HG02981 (cell line): ENCODE measurements at regions not wholly inside any gene's neighbourhood (a gene's known extent, or its start where the extent isn't known, plus 50 kb on each side); places are given as distances from the start of the nearest gene placed in this dataset.
"Not testable (repeated sequence)": the region's sequence is repeated elsewhere in the genome, so short reads cannot be mapped to it uniquely, and the experiment has no call there.

Experiments used
- ATAC-seq: cut with Tn5 transposase; IDR thresholded peaks from one replicate; pipeline ENCODE4 v1.9.1; 2021; ENCODE audit warnings: mild to moderate bottlenecking, moderate library complexity; ENCODE audit not compliant: unreplicated experiment

DNA sequence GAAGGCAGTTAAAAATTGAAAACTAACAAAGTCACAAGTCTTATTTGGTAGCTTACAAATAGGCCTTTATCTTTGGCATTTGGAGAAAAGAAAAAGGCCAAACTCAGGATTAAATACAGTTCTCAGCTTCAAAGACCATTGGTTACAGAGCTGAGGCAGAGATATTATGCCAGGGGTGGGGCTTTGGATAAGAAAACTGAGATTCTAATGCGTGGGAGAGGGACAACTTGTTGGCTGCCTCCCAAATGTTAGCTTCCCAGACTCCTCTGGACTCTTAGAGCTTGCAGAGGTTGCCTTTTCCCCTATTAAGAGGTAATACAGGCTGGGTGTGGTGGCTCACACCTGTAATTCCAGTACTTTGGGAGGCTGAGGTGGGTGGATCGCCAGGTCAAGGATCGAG is 231.8 kb downstream of the SQOR start:
- ATAC-seq, result no peak

DNA sequence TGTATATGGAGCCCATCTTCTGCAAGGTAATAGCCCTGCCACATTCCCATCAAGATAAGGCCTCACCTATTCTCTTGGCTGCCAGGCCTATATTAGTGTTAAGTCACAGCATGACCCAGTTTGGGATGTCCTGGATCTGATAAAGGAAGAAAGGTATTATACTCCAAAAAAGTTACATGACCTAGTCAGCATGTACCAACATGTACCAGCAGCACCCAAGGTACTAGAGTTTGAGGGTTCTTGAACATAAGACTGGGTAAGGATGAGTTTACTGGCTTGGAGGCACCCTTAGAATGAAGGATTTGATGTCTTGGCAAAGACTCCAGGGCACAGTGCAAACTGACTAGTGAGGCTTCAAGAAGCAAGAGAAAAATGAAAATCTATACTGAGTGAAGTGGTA is 232.5 kb downstream of the SQOR start:
- no peak for ATAC-seq

DNA sequence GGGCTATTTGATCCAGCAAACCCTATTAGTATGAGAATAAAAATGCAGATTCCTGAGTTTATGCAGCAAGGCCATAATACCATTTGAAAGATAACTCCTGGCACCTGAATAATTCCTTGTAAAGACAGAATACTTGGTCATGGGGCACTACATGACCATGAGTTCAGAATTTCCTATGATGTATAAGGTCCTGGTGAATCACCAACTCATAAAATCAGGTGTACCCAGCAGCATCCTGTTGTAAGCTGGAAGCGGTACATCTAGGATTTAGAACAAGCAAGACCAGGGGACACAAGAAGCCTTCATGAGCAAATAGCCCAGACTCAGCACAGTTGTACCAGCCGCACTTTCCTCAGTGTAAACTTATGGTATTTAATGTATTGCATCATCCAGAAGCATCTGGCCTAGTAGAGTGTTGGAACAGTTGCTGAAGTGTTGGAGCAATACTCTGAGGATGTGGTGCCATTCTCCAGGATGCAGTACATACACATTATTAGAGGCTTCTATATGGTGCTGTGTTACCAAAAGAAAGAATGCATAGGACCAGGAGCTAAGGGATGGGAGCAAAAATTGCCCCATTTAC is 233.4 kb downstream of the SQOR start:
- ATAC-seq, result no peak

DNA sequence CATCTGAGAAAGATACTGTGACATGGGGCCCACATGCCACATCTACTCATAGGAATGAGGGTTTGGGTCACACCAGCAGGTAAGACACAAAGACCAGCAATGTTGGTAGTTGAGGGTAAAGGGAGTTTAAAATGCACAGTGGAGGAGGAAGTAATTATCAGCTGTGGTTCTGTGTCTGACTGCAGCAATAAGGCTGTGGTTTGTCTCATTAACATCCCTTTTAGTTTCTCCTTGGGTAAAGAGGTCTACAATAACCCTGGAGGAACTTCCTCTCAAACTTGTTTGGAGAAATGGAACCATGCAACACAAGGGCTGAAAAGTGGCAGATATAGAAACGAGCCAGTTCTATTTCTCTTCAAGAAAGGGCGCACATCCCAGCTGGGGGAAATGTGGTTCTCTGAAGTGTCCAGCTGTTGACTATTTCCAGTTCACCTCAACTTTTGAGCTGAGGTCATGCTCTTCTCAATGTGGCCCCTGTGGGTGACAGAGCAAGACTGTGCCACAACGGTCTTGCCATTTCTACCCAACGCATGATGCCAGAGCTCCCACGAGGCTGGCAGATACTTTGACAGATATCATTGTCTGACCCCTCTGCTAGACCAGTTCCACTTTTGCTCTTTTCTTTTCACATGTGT is 234.3 kb downstream of the SQOR start:
- no peak for ATAC-seq

DNA sequence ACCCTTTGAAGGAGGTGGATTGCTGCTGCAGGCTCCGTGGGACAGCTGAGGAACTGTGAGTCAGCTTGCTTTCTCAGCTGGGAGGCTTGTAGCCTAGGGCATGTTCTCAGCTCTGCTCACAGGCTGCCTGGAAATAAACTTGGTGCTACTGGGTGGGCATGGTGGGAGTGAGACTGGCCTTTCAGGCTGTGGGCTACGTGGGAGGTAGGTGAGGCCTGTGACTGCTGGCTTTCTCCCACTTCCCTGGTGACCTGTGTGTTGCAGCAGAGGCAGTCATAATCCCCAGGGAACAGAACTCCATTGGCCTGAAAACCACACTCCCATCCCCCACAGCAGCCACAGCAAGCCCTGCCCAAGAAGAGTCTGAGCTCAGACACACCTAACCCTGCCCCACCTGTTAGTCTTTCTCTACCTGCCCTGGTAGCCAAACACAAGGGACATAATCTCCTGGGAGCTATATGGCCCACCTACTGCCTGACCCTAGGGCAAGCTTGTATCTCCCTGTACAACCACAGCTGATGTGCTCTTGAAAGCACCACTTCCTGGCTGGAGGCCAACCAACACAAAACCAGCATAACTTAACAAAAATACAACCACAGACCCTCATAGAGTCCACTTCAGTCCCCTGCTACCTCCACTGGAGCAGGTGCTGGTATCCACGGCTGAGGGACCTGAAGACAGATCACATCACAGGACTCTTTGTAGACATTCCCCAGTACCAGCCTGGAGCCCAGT is 236.5 kb downstream of the SQOR start:
- ATAC-seq, result no peak

DNA sequence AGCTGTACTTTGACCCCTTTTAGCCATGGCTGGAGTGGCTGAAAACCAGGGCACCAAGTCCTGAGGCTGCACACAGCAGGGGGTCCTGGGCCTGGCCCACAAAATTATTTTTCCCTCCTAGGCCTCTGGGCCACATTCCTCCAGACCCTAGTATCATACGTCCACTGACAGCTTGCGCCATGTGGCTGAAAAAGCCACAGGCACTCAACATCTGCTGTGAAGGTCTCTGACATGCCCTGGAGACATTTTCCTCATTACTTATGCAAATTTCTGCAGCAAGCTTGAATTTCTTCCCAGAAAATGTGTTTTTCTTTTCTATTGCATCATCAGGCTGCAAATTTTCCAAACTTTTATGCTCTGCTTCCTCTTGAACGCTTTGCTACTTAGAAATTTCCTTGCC is 239.0 kb downstream of the SQOR start:
- ATAC-seq, result no peak

DNA sequence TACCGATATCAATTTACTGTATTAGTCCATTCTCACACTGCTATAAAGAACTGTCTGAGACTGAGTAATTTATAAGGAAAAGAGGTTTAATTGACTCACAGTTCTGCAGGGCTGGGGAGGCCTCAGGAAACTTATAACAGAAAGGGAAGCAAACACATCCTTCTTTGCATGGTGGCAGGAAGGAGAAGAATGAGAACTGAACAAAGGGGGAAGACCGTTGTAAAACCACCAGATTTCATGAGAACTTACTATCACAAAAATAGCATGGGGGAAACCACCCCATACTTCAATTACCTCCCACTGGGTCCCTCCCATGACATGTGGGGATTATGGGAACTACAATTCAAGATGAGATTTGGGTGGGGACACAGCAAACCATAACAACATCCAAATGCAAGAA is 239.7 kb downstream of the SQOR start:
- ATAC-seq, result not testable (repeated sequence)

DNA sequence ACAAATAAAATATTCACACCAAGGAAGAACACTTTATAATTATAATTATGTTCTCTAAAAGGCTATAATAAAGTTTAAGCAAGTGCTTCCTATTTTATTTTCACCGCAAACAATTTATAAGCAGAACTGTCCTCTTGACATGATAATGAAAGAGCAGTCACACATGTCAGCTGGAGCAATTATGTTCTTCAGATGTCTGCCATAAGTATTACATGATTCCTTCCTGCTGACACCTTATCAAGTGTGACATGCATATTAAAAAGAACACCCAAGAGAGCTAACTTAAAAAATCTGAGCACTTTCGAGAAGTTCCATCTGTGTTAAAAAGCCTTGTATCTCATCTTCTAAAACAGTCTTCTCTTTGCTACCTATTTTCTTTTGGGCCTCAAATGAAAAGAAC is 249.5 kb downstream of the SQOR start:
- no peak for ATAC-seq

DNA sequence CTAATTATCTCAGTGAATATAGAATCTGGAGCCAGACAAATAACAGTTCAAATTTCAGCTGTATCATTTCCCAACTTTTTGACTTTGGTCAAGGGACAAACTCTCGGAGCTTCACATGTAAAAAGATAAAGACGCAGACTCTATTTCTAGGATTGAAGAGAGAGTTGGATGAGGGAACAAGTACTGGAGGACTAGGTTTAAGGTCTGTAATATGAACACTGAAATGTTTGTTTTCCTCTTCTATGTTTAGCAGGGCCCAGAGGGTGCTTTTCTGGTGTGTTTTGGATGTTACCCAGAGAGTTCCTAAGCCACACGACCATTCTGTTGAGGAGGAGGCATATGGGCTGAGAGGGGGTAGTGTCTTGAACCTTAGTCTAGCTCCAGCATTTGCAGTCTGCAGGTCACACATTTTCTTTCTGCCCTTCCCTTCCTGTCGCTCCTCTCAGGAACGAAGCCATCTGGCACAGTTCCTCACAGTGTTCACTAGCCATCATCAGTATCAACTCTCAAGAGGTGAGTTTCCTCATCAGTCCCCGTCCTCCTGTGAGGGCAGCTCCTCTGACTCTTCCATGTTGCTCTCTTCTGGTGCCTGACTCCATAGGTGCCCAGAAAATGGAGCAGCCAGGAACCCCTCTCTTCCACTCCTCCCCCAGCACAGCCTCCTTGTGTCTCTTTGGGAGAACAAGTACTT is 250.1 kb downstream of the SQOR start:
- no peak for ATAC-seq

DNA sequence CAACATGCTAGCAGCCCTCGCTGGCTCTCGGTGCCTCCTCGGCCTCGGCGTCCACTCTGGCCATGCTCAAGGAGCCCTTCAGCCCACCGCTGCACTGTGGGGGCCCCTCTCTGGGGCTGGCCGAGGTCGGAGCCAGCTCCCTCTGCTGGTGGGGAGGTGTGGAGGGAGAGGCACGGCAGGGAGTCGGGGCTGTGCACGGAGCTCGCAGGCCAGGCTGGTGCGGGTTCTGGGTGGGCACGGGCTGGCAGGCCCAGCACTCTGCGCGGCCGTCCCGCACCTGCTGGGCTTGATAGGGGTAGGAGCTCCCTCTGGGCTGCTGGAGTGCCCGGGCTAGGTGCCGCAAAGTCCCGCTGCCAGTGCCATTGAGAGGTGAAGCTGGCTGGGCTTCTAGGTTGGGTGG is 251.0 kb downstream of the SQOR start:
- ATAC-seq, result no peak

DNA sequence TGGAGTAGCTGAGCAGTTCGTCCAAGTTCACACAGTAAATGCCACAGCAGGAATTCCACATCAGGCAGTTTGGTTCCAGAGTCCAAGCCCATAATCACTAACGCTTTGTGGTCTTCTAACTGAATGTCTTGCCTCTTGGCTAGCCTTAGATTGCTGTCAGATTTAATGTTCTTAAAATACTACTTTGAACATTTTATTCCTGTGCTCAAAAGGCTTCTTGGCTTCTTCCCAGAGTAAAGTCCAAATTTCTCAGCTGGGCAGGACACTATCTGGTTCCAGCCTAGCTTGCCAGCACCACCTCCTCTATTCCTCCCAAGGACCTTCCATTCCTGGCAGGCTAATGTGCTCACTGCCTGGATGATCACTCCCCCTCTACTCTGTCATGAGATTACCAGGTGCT is 256.9 kb downstream of the SQOR start:
- no peak for ATAC-seq

DNA sequence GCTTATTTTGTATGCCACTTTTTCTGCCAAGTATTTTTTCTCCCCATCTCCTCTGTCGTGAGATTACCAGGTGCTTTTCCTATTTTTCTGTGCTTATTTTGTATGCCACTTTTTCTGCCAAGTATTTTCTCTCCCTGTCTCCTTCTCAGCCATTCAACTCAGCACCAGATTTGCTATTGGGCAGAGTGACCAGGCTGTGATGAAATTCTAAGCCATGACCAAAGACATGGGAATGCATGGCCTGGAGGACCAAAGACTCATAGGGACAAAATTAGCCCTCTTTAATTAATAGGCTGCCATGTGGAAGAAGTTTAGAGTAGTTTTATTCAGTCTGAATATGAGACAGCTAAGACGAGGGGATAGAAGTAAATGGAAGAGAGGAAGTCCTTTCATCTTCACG is 257.4 kb downstream of the SQOR start:
- no peak for ATAC-seq

DNA sequence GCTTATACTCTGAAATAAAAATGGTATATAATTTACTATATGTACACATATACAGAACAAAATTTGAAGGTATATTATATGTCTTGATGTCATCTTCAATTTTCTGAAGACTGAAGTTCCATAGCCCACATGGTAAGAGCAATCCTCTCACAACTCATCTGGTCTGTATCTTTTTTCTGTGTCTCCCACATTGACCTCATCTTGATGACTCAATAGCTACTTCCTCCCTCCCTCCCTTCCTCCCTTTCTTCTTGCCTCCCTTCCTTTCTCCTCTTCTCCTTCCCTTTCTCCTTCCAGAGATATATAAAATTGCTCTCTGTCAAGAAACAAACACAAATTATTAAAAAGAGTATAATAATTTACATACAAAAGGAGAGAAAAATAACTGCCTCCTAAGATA is 268.5 kb downstream of the SQOR start:
- no peak for ATAC-seq

DNA sequence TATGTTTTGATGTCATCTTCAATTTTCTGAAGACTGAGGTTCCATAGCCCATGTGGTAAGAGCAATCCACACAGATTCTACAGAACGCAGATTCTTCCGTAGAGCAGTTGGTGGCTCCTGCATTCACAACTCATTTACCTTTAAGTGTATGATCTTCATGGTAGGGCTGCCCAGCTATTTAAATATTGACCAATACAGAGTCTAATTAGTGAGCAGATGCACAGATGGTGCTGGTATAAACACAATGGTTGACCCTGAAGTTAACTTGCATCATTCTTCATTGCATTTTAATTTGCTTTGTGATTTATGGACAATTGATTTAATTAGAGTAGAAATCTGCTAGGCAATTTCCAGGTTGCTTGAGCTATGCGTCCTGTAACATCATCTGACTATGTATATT is 269.2 kb downstream of the SQOR start:
- no peak for ATAC-seq

DNA sequence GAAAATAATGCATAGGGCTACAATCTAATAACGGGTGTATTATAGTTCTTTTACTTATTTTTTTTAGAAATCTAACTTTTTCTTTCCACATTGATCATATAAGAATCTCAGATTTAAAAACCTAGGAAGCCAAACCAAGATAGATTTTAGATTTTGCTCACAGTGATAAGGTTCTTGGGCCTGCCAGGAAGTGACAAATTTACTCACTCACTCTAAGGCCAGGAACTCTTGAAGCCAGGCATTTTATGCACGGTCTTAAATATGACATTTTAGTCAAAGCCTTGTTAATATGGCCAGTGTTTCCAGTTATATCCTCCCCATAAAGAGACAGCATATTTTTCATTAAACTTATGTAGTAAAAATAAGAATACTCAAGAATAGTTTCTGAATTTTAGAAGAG is 271.4 kb downstream of the SQOR start:
- no peak for ATAC-seq

DNA sequence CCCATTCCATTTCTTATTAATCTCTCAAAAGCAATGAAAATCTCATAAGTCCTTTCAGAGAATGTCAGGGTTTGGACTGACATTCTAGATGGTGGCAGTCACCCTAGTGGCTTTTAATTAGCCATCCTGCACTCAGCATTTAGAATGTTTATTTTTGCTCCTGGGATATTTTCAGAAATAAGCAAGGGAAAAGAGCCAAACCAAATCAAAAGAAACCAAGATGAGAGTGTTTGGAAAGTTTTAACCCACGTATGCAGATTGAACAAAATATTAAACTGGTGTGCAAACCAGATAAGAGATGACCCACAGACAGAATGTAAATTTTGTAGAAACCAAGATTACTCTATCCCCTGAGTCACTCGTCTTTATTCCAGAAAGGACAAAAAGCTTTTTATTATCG is 275.8 kb downstream of the SQOR start:
- no peak for ATAC-seq

DNA sequence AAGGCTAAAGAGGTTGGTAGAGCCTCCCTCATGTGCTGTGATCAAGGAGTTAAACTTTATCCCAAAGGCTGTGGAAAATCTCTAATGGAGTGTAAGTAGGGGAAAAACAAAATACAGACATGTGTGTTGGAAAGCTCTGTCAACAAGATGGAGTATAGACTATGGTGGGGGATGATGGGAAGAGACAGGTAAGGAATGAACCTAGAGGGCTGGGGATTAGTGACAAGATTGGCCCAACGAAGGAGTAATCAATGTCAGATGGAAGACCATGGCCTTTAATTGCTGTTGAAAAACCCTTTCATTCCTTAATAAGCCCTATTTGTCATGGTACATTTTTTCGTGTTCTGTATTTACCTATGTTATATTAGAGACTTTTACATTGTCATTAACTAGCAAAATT is 278.6 kb downstream of the SQOR start:
- no peak for ATAC-seq

DNA sequence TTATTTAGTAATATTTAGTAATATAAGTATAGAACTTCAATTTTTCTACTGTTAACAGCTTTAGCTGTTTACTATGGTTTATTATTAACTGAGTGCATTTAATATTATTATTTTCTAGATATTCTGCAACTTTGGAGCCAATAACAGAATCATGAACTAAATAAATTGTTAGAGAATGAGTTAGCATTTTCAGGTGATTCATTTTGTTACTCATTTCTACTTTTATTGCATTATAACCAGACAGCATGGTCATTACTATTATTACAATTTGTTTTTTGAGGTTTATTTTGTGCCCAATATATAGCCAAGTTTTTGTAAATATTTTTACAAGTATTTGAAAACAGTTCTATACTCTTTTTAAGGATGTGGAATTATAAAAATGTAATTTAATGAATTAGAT is 279.6 kb downstream of the SQOR start:
- no peak for ATAC-seq

DNA sequence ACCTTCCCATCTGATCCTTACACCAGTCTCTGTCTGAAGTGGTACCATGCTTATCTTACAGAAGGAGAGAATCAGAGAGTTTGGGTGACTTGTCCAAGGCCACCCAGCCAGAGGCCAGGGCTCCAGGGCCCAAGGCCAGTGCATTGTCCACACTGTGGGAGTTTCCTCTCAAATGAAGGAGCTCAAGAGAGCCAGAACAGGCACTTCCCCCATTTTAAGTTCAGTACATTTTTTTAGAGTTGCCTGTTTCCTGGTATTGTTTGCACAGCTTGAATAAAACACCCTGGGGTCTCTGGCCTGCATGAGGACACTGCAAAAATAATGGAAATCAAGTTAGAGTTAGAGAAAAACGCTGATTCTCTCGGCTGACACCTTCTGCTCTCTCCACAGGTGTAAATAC is 284.0 kb downstream of the SQOR start:
- no peak for ATAC-seq

DNA sequence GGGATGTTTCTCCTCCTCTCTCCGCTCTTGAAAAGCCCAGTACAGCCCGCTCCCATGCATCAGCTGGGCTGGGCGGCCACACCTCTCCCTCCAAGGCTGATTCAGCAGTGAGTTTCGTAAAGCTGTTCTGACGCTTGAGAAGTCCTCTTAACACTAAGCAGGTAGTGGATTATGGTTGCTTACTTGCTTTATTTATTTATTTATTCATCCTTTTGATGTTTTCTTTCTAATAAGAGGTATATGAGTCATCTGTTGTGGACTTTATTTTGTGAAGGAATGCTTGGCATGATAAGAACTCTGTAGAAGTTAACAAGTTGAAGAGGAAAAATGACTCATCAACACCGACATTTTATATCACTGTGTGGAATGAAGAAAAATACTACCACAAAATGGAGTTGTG is 285.0 kb downstream of the SQOR start:
- no peak for ATAC-seq

DNA sequence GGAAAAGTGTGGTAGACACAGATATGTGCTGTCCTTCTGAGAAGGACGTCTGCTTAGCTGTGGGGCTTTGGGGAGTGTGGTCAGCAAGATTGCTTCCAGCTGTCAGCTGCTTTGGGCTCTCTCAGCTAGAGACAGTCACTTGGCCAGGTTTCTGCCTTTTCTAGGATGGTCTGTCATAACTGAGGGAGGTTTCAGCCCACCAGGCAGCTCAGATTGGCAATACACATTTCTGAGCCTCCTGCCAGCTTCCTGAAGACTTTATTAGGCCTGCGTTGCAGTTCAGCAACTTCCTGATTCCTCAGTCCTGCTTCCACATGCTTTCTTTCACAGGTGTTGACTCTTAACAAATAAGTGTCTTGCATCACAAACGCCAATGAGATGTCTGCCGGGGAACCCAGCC is 286.5 kb downstream of the SQOR start:
- ATAC-seq, result no peak

DNA sequence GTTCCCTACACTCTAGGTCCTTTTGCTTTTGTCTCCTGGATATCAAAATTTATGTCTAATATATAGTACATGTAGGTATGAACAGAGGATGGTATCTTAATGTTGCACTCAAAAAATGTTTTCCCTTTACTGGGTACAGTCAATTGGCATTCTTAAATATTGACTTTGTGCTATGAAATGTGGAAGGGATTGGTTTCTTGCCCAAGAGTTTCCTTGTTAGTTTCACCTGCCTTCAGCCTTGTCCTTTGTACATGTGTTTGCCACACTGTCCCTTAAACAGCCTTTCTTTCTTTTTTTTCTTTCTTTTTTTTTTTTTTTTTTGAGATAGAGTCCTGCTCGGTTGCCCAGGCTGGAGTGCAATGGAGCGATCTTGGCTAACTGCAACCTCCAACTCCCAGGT is 287.1 kb downstream of the SQOR start:
- no peak for ATAC-seq
